HG03378 (cell line): ENCODE measurements at regions not wholly inside any gene's neighbourhood (a gene's known extent, or its start where the extent isn't known, plus 50 kb on each side); places are given as distances from the start of the nearest gene placed in this dataset.
"Not testable (repeated sequence)": the region's sequence is repeated elsewhere in the genome, so short reads cannot be mapped to it uniquely, and the experiment has no call there.

Experiments
- ATAC-seq: cut with Tn5 transposase; IDR thresholded peaks from one replicate; pipeline ENCODE4 v1.9.1; 2021; ENCODE audit warnings: mild to moderate bottlenecking, moderate library complexity; ENCODE audit not compliant: unreplicated experiment

GRCh38 chr4:97140545-97140944 is 1002.7 kb downstream of the STPG2 start:
- ATAC-seq, result no peak

GRCh38 chr4:97141332-97141731 is 1001.9 kb downstream of the STPG2 start:
- not testable (repeated sequence) for ATAC-seq

DNA sequence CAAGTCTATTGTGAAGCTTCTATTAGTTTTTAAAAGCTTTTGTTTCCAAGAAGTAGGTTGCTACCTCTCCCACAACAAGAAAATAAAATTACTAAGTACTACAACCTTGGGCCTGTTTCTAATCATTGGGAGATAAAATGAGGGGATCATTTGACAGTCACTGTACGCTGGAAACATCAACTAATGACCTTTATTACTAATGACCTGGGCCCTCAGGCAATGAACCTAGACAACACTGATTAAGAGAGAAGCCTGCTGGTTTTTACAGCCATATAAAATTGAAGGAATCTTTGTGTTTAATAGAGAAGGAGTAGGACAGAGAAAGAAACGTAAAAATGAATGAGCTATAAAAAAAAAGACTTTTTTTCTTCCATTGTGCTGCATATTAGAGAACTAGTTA is 1000.9 kb downstream of the STPG2 start:
- no peak for ATAC-seq

- ATAC-seq, result no peak
Measured at GRCh38 chr4:97142893-97143292, 1000.4 kb downstream of the STPG2 start.

DNA sequence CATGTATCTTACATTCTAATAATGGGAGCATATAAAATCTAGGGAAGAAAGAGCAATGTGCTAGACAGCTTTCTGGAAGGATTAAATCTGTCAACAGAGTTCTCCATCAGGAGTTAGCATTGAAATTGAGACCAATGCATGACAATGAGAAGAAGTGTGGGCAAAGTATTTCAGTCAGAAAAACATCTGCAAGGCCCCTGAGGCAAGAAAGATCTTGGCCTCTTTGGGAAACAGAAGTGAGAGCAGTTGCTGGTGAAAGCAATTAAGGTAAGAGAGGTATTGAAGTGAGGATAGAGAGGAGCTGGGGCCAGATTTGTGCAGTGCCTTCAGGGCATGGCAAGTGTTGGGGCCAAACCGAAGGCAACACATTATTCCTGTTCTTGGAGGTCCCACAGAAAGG is 999.1 kb downstream of the STPG2 start:
- ATAC-seq, result no peak

- ATAC-seq, result no peak
Measured at GRCh38 chr4:97150966-97151365, 992.3 kb downstream of the STPG2 start.

DNA sequence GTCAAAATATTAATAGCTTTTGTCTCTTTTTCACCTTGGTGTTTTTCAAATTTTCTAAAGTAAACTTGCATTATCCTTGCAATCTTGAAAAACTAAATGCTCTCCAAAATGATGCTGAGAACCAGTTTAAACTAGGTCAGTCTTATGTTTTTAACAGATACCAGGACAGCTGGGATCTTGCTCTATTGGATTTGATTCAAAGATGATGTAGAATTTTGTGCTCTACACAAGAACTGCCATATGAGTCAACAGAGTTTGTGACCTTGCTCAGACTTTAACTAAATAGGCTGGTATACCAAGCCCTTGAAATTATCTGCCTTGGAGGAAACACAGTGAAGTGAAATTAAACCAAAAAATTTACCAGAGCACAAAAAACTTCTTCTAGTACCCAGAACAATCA is 991.1 kb downstream of the STPG2 start:
- ATAC-seq, result no peak

- no peak for ATAC-seq
Measured at GRCh38 chr4:97153042-97153441, 990.2 kb downstream of the STPG2 start.

GRCh38 chr4:97159625-97160024 is 983.7 kb downstream of the STPG2 start:
- ATAC-seq, result no peak

DNA sequence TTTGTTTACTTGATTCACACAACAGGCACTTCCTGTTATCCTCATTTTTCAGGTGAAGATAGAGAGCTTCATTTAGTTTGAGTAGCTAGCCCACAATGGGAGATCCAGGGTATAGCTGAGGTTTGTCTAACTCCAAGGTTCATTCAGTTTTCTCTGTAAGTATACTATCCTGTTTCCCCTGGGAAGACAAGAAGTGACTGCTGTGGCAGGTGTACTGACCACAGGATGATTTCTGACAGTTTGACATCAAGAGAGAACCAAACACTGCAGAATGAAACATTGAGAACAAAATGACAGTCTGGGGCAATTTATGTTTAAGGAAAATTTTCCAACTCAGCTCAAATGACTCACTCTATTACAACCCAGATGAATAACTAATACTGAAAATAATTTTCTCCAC is 958.0 kb downstream of the STPG2 start:
- ATAC-seq, result no peak

GRCh38 chr4:97197106-97197505 is 946.2 kb downstream of the STPG2 start:
- ATAC-seq, result no peak

DNA sequence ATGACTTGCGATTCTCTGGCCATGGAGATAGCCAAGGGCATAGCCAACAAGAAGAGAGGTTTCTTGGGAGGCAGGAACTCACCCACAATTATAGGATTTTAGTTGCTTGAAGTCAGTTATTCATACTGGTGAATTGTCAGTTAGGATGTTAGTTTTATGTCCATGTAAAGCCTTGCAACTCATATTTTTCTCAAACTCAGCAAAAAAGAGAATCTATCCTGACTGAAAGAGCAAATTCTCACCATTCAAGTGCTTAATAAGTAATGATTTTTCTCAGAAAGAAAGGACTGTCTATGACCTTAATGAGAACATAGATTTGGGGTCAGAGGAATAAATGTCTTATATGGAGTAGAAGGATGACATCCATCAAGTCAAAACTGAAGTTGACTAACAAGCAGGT is 934.5 kb downstream of the STPG2 start:
- no peak for ATAC-seq

DNA sequence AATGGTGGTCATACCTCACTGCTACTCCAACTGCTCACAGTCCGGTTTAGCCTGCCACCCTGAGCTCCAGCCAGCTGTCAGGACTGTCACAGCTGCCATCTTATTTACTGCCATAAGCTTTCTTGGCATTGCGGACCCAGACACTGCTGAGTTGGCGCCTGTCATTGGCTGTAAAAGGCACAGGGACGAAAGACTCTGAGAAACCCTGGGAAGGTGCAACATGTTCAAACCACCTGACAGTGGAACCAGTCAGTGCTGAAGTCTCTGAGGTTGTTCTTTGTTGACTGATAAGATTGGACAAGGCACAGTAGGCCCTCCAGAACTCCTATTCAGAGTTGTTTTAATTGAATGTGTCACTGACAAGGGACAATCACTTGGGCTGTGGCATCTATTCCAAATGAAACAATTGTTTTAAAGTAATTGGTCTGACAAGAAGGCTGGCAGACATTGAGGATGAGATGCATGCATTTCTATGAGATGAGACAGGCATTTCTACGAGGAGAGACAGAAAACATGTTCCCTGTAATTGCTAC is 927.8 kb downstream of the STPG2 start:
- no peak for ATAC-seq

- no peak for ATAC-seq
Measured at GRCh38 chr4:97216046-97216445, 927.2 kb downstream of the STPG2 start.

DNA sequence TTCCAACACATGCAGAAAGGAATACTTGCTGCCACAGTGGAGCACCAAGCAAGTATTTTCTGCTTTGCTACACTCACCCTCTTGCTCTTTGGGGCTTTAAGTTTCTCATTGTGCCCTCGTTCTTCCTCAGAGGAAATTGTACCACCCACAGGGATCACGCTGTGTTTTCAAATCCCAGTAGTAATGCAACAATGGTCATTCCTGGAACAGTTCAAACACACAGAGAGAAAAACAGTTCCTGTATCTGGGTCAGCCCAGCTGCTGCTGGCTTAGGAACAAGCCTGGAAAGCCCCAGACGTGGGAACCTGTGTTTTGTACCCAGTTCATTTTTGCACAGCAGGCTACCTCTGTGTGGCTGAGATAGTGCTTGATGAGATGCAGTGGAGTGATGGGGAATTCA is 907.8 kb downstream of the STPG2 start:
- no peak for ATAC-seq

DNA sequence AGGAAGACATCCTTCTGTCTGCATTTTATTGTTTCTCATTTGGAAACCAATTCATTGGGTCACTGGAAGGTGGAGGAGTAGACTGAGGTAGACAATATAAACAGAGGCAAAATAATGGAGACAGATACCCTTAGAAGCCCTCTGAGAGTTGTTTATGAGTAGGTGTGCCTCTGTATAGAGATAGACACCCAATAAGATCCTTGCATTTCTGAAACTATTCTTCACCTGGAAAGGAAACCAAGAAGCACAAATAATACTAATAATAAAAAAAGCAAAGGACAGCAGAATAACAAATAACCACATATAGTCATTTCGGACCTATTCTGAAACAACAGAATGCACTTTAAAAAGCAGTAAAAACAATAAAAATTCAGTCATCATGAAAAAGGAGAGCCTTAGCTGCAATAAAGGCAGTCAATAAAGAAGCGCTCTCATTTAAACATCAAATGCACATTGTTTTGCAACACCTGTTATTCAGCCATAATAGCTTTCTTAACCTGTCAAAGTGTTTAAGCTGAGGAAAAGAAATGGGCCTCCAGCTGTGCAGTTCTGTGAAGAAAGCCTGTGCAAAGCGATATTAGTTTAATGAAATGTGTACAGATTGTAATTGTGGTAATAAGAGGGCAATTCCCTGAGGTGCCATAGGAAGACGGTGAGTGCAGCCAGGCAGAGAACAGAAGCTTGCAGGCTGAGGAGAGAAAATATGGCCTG is 904.2 kb downstream of the STPG2 start:
- no peak for ATAC-seq

DNA sequence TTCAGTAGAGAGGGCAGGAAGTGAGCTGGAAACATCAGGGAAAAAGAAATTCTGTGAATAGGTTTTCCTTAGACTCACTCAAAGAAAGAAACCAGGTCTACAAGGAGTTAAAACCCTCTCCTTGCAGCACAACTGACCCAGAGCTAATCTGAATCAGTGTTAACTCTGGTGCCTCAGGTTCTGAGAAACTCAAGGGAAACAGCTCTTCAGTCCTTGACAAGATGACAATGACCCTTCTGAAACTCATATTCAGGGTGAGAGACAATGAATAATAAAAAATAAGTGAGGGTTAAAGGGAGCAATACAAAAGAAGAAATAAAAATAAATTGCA is 903.6 kb downstream of the STPG2 start:
- ATAC-seq, result no peak

GRCh38 chr4:97252615-97253154 is 890.6 kb downstream of the STPG2 start:
- no peak for ATAC-seq

DNA sequence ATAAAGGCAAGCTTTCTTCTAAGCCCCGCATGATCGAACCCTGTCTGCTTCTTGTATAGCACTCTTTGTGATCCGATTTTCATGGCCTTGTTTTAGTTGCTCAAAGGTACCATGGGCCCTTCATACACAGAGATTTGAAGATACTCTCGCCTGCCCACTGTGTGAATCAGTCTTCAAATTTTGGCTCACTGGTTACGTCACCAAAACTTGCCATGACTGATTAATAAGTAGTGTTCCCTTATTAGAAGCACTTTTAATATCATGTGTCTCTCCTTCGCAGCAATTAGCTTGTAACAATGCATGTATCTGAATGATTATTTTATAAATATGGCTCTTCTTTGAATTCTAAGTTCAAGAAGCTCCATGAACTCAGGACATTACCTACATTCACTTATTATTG is 880.5 kb downstream of the STPG2 start:
- no peak for ATAC-seq

DNA sequence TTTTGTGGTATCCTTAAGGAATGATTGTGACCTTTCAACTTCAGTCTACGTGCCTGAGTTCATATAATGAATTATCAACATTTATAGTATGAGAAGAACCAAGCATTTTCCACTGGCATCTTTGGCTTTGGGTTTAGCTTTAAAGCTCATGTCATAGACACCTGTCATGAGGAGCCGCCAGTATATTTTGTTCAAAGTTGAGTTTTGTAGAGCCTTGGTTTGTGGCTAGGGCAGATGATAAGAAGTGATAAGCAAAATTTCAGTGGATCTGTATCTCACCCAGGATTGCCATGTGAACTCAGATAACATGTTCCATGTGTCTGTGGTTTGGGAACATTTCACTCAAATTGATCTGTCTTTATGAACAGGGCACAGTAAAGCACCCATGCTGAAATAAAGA is 873.2 kb downstream of the STPG2 start:
- ATAC-seq, result no peak

GRCh38 chr4:97279391-97279790 is 863.9 kb downstream of the STPG2 start:
- ATAC-seq, result no peak

GRCh38 chr4:97300561-97300960 is 842.7 kb downstream of the STPG2 start:
- ATAC-seq, result no peak

- ATAC-seq, result no peak
Measured at GRCh38 chr4:97305351-97305750, 837.9 kb downstream of the STPG2 start.
